ENCODE measurements at regions not wholly inside any gene's neighbourhood (a gene's known extent, or its start where the extent isn't known, plus 50 kb on each side); places are given as distances from the start of the nearest gene placed in this dataset.

GRCh38 chr9:100813871-100814270 lies 214.7 kb upstream of the PLPPR1 start:
- TF ChIP-seq POLR2A (IDR thresholded peaks at IDR 0.05), result no peak
- TF ChIP-seq, protein P1, sequence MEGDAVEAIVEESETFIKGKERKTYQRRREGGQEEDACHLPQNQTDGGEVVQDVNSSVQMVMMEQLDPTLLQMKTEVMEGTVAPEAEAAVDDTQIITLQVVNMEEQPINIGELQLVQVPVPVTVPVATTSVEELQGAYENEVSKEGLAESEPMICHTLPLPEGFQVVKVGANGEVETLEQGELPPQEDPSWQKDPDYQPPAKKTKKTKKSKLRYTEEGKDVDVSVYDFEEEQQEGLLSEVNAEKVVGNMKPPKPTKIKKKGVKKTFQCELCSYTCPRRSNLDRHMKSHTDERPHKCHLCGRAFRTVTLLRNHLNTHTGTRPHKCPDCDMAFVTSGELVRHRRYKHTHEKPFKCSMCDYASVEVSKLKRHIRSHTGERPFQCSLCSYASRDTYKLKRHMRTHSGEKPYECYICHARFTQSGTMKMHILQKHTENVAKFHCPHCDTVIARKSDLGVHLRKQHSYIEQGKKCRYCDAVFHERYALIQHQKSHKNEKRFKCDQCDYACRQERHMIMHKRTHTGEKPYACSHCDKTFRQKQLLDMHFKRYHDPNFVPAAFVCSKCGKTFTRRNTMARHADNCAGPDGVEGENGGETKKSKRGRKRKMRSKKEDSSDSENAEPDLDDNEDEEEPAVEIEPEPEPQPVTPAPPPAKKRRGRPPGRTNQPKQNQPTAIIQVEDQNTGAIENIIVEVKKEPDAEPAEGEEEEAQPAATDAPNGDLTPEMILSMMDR (IDR thresholded peaks at IDR 0.05), result no peak

Measured in heart left ventricle (tissue), 13 donors.